ACHN (cell line): ENCODE measurements at regions not wholly inside any gene's neighbourhood (a gene's known extent, or its start where the extent isn't known, plus 50 kb on each side); places are given as distances from the start of the nearest gene placed in this dataset.

Experiments used
- DNase-seq: peaks from one replicate; pipeline ENCODE4 v3.0.0-alpha.2; 2015
- in situ Hi-C: cut with HindIII; loops from 2 replicates; pipeline ENCODE4 v1.10.0; 2017; ENCODE audit warnings: low sequenced_read_pairs, low pct_ligation_motif_present, low pct_unique_long_range_greater_than_20kb

GRCh38 chr1:50261951-50262350 is 153.2 kb downstream of the ELAVL4 start:
- no peak for DNase-seq
- in situ Hi-C loops, result no loop called here

DNA sequence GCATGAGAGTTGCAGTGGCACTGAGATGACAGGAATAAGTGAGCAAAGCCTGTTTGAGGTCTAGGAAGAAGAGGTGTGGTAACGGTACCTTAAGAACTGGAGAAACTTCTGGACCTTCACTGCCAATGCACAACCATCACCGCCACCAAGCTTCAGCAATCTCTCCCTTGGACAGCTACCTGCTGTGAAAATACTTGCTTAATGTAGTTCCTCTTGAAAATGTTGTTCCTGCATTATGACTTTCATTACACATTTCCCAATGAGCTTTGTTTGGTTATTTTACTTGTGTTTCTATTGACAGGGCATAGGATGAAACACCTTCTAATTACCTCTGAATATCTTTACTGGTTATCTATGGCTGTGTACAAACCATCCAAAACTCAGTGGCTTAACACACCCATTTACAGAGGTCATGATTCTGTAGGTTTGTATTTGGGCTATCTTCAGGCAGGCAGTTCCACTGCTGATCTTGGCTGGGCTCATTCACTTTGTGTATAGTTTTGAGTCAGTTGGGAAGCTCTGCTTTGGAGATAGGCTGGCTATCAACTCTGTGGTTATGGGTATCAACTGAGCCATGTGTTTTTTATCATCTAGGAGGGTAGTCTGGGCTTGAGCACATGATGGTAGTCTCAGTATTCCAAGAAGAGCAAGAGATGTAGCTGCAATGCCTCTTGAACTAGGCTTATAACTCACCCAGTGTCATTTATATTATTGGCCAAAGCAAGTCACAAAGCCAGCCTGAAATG is 149.4 kb downstream of the ELAVL4 start:
- in situ Hi-C loops, result no loop called here
- no peak for DNase-seq

- no peak for DNase-seq
- in situ Hi-C loops, result no loop called here
These were observed 148.3 kb downstream of the ELAVL4 start for GRCh38 chr1:50257029-50257428.
